ENCODE measurements at regions not wholly inside any gene's neighbourhood (a gene's known extent, or its start where the extent isn't known, plus 50 kb on each side); places are given as distances from the start of the nearest gene placed in this dataset.

GRCh38 chr11:100636536-100636935, 50.6 kb upstream of the ARHGAP42 start:
- TF ChIP-seq CTCF (IDR thresholded peaks at IDR 0.05) (no peak), POLR2A (IDR thresholded peaks at IDR 0.05) (no peak)
